ENCODE measurements at regions not wholly inside any gene's neighbourhood (a gene's known extent, or its start where the extent isn't known, plus 50 kb on each side); places are given as distances from the start of the nearest gene placed in this dataset.

- BruUV-seq (replicated peaks), result no TSS peak
- 0% methylated on average over 1 of the region's 1 CpG for WGBS (ENCODE audit: low lambda C conversion rate)
- H3K79me2 ChIP-seq (ENCODE audit: insufficient read depth, low read length), result no peaks in the 10 kb centered on the region
- in situ Hi-C loops (cut with HindIII; ENCODE audit: extremely low pct_ligation_motif_present, low pct_unique_long_range_greater_than_20kb), result no loop called here
- H3K27me3 ChIP-seq (ENCODE audit: control insufficient read depth in 1 of 2, insufficient read depth in 2 of 2, low read length in 2 of 2), result no peaks in the 10 kb centered on the region; a peak in 1 of 5 replicates
- no peak overlapping the region for H2AFZ ChIP-seq (ENCODE audit: low read length)
- no peaks in the 10 kb centered on the region for H3K36me3 ChIP-seq (replicated peaks in 1 of 2; ENCODE audit: control insufficient read depth in 1 of 2, insufficient read depth in 2 of 2, low read length in 2 of 2)
- TF ChIP-seq SRY (CRISPR knock-in tag; IDR thresholded peaks at IDR 0.05) (no peak), PLRG1 (conservative IDR thresholded peaks at IDR 0.05) (no peak), ADNP (CRISPR knock-in tag; IDR thresholded peaks at IDR 0.05) (no peak), TOE1 (CRISPR knock-in tag; IDR thresholded peaks at IDR 0.05) (no peak), HES4 (CRISPR knock-in tag; IDR thresholded peaks at IDR 0.05; ENCODE audit: borderline replicate concordance) (no peak), GMEB2 (CRISPR knock-in tag; IDR thresholded peaks at IDR 0.05; ENCODE audit: low read depth) (no peak), NFE2L1 (CRISPR knock-in tag; IDR thresholded peaks at IDR 0.05; ENCODE audit: borderline replicate concordance) (no peak), WIZ (CRISPR knock-in tag; IDR thresholded peaks at IDR 0.05) (no peak), PHF8 (CRISPR knock-in tag; IDR thresholded peaks at IDR 0.05) (no peak), ARHGAP35 (CRISPR knock-in tag; IDR thresholded peaks at IDR 0.05; ENCODE audit: borderline replicate concordance) (no peak), MNT (IDR thresholded peaks at IDR 0.05) (no peak), ZNF577 (CRISPR knock-in tag; IDR thresholded peaks at IDR 0.05; ENCODE audit: borderline replicate concordance, low read depth) (no peak), RNF2 (conservative IDR thresholded peaks at IDR 0.05; ENCODE audit: low read depth) (no peak), MXD3 (CRISPR knock-in tag; IDR thresholded peaks at IDR 0.05) (no peak)
- H3K9ac ChIP-seq (ENCODE audit: insufficient read depth, low read depth, low read length), result no peak overlapping the region
- intact Hi-C loops (cut with micrococcal nuclease; ENCODE audit: unreplicated experiment), result no loop called here
- ChIA-PET POLR2A (no interaction called here), CTCF (ENCODE audit: low intra/inter-chr PET ratio, low total read pairs) (no interaction called here)
- ATAC-seq (no peak), FAIRE-seq (no peak), DNase-seq (ENCODE audit: low spot score) (no peak)
- 0 out of 2 replicates have a peak, but pooled peaks cover 3% of the 10 kb centered on the region for H3K9me3 ChIP-seq (ENCODE audit: low read length)
- no peak overlapping the region for H3K4me3 ChIP-seq (replicated peaks in 1 of 3; ENCODE audit: insufficient read depth in 1 of 3, low read depth in 2 of 3, low read length in 3 of 3)
- H4K20me1 ChIP-seq (ENCODE audit: insufficient read depth, low read length), result no peaks in the 10 kb centered on the region
- H3K4me2 ChIP-seq (ENCODE audit: low read depth, low read length), result no peak overlapping the region
- H3K4me1 ChIP-seq (ENCODE audit: insufficient read depth, low read length), result no peaks in the 10 kb centered on the region
- no peak overlapping the region for H3K27ac ChIP-seq (ENCODE audit: extremely low read length, insufficient read depth, low read length)
Observed at GRCh38 chr4:59484944-59485343, 1715.2 kb upstream of the ADGRL3 start.
